Testis (tissue), 2 donors: ENCODE measurements at regions not wholly inside any gene's neighbourhood (a gene's known extent, or its start where the extent isn't known, plus 50 kb on each side); places are given as distances from the start of the nearest gene placed in this dataset.

Source experiments
- CTCF ChIP-seq, 3 experiments: fragments of 450-650 bp in 2 of 3; fragments of 200-600 bp in 1 of 3; sonication (generic) in 1 of 3; IDR thresholded peaks; one replicate each; pipeline ENCODE4 v1.5.1; 2016 to 2019; ENCODE audit warnings: antibody characterized with exemption in 3 of 3, mild to moderate bottlenecking in 2 of 3, moderate library complexity in 1 of 3
- POLR2A ChIP-seq: fragments of 450-650 bp; IDR thresholded peaks from one replicate; pipeline ENCODE4 v1.6.1; 2017; ENCODE audit warnings: antibody characterized with exemption, mild to moderate bottlenecking, moderate library complexity

GRCh38 chr17:77899498-77899897, 59.0 kb upstream of the TNRC6C start:
- TF ChIP-seq CTCF (IDR thresholded peaks at IDR 0.05) (no peak), POLR2A (no peak)
